Muscle of leg (tissue), 3 donors: ENCODE measurements at regions not wholly inside any gene's neighbourhood (a gene's known extent, or its start where the extent isn't known, plus 50 kb on each side); places are given as distances from the start of the nearest gene placed in this dataset.

Source experiments
- DNase-seq: peaks from one replicate; pipeline ENCODE4 v3.0.0; 2013
- H3K27ac ChIP-seq: one replicate; pipeline ENCODE4 v1.5.1; 2013; ENCODE audit warnings: mild to moderate bottlenecking, low read length, control low read depth
- H3K27me3 ChIP-seq: one replicate; pipeline ENCODE4 v1.6.1; 2013; ENCODE audit warnings: low read length; ENCODE audit not compliant: control insufficient read depth, insufficient read depth
- H3K36me3 ChIP-seq: one replicate; pipeline ENCODE4 v1.6.1; 2013; ENCODE audit warnings: low read length; ENCODE audit not compliant: control insufficient read depth, insufficient read depth
- H3K4me1 ChIP-seq: one replicate; pipeline ENCODE4 v1.6.1; 2013; ENCODE audit warnings: low read length; ENCODE audit not compliant: control insufficient read depth, insufficient read depth
- H3K4me3 ChIP-seq: one replicate; pipeline ENCODE4 v1.5.1; 2013; ENCODE audit warnings: low read length, control low read depth
- H3K9me3 ChIP-seq: replicated peaks from 2 replicates; pipeline ENCODE4 v1.6.1; 2013; ENCODE audit warnings: low read depth, low read length; ENCODE audit not compliant: control insufficient read depth
- WGBS: methylation state at CpG from one replicate; pipeline ENCODE4 v1.1.5; 2013; ENCODE audit warnings: missing lambda C conversion rate; ENCODE audit not compliant: insufficient coverage; 5-methylcytosine and 5-hydroxymethylcytosine counted together

- no peak for DNase-seq
- no peaks in the 10 kb centered on the region for H3K27me3 ChIP-seq
- H3K27ac ChIP-seq, result no peak overlapping the region
- peaks cover 2% of the 10 kb centered on the region for H3K9me3 ChIP-seq
- H3K4me3 ChIP-seq, result no peak overlapping the region
- H3K36me3 ChIP-seq, result no peaks in the 10 kb centered on the region
- no CpG with 5 or more reads among the region's 1 CpG for WGBS
- no peaks in the 10 kb centered on the region for H3K4me1 ChIP-seq
Observed at GRCh38 chr5:26690511-26690910, 347.9 kb downstream of the CDH9 start.

- no peaks in the 10 kb centered on the region for H3K4me1 ChIP-seq
- H3K27ac ChIP-seq, result no peak overlapping the region
- H3K27me3 ChIP-seq, result no peaks in the 10 kb centered on the region
- DNase-seq, result peak; percentile 10
- H3K4me3 ChIP-seq, result no peak overlapping the region
- H3K9me3 ChIP-seq, result peaks cover 3% of the 10 kb centered on the region
- H3K36me3 ChIP-seq, result no peaks in the 10 kb centered on the region
- no CpG with 5 or more reads among the region's 1 CpG for whole genome bisulfite sequencing
Observed at GRCh38 chr5:26681861-26682260, 356.5 kb downstream of the CDH9 start.

GRCh38 chr5:26674846-26675245 lies 363.5 kb downstream of the CDH9 start:
- 14% methylated on average over 1 of the region's 8 CpGs for WGBS
- Histone ChIP-seq H3K4me3 (no peak overlapping the region), H3K4me1 (no peaks in the 10 kb centered on the region), H3K27ac (no peak overlapping the region), H3K9me3 (peaks cover 3% of the 10 kb centered on the region), H3K36me3 (no peaks in the 10 kb centered on the region), H3K27me3 (no peaks in the 10 kb centered on the region)
- no peak for DNase-seq

- WGBS, result 91% methylated on average over 23 of the region's 25 CpGs
- Histone ChIP-seq H3K36me3 (no peaks in the 10 kb centered on the region), H3K27ac (no peak overlapping the region), H3K9me3 (peaks cover 2% of the 10 kb centered on the region), H3K4me1 (no peaks in the 10 kb centered on the region), H3K27me3 (no peaks in the 10 kb centered on the region), H3K4me3 (no peak overlapping the region)
- DNase-seq, result no peak
Observed at GRCh38 chr5:26669523-26669922, 368.9 kb downstream of the CDH9 start.

- Histone ChIP-seq H3K27me3 (no peaks in the 10 kb centered on the region), H3K4me1 (no peaks in the 10 kb centered on the region), H3K4me3 (no peak overlapping the region), H3K36me3 (no peaks in the 10 kb centered on the region), H3K9me3 (peaks cover 2% of the 10 kb centered on the region), H3K27ac (no peak overlapping the region)
- DNase-seq, result no peak
- 89% methylated on average over 5 of the region's 14 CpGs for WGBS
Observed at GRCh38 chr5:26669031-26669430, 369.4 kb downstream of the CDH9 start.

- no peaks in the 10 kb centered on the region for H3K4me1 ChIP-seq
- no peaks in the 10 kb centered on the region for H3K36me3 ChIP-seq
- no peak for DNase-seq
- no peaks in the 10 kb centered on the region for H3K27me3 ChIP-seq
- H3K27ac ChIP-seq, result no peak overlapping the region
- H3K4me3 ChIP-seq, result no peak overlapping the region
- H3K9me3 ChIP-seq, result peaks cover 2% of the 10 kb centered on the region
Observed at GRCh38 chr5:26666371-26666770, 372.0 kb downstream of the CDH9 start.

GRCh38 chr5:26663500-26663899 lies 374.9 kb downstream of the CDH9 start:
- WGBS, result no CpG with 5 or more reads among the region's 1 CpG

GRCh38 chr5:26662806-26663360 lies 375.5 kb downstream of the CDH9 start:
- no peak for DNase-seq
- Histone ChIP-seq H3K36me3 (no peaks in the 10 kb centered on the region), H3K4me3 (no peak overlapping the region), H3K27me3 (no peaks in the 10 kb centered on the region), H3K4me1 (no peaks in the 10 kb centered on the region), H3K9me3 (peaks cover 4% of the 10 kb centered on the region), H3K27ac (no peak overlapping the region)
- no CpG with 5 or more reads among the region's 2 CpGs for WGBS

More at GRCh38 chr5:26663500-26663899, 374.9 kb downstream of the CDH9 start:
- DNase-seq, result no peak
- no peaks in the 10 kb centered on the region for H3K27me3 ChIP-seq
- no peak overlapping the region for H3K27ac ChIP-seq
- peaks cover 4% of the 10 kb centered on the region for H3K9me3 ChIP-seq
- H3K4me3 ChIP-seq, result no peak overlapping the region
- no peaks in the 10 kb centered on the region for H3K4me1 ChIP-seq
- H3K36me3 ChIP-seq, result no peaks in the 10 kb centered on the region

- 93% methylated on average over 12 of the region's 12 CpGs for WGBS
- Histone ChIP-seq H3K27me3 (no peaks in the 10 kb centered on the region), H3K4me3 (no peak overlapping the region), H3K9me3 (peaks cover 8% of the 10 kb centered on the region), H3K27ac (no peak overlapping the region), H3K36me3 (no peaks in the 10 kb centered on the region), H3K4me1 (no peaks in the 10 kb centered on the region)
- no peak for DNase-seq
Observed at GRCh38 chr5:26660116-26660515, 378.3 kb downstream of the CDH9 start.

- Histone ChIP-seq H3K36me3 (no peaks in the 10 kb centered on the region), H3K27ac (no peak overlapping the region), H3K4me3 (no peak overlapping the region), H3K9me3 (peaks cover 2% of the 10 kb centered on the region), H3K27me3 (no peaks in the 10 kb centered on the region), H3K4me1 (no peaks in the 10 kb centered on the region)
- WGBS, result 21% methylated on average over 2 of the region's 3 CpGs
- DNase-seq, result peak; percentile 14
Observed at GRCh38 chr5:26649000-26649399, 389.4 kb downstream of the CDH9 start.

GRCh38 chr5:26647781-26648180 lies 390.6 kb downstream of the CDH9 start:
- H3K27ac ChIP-seq, result no peak overlapping the region
- H3K9me3 ChIP-seq, result peaks cover 2% of the 10 kb centered on the region
- DNase-seq, result no peak
- H3K4me3 ChIP-seq, result no peak overlapping the region
- H3K27me3 ChIP-seq, result no peaks in the 10 kb centered on the region
- no peaks in the 10 kb centered on the region for H3K4me1 ChIP-seq
- 100% methylated on average over 1 of the region's 2 CpGs for WGBS
- H3K36me3 ChIP-seq, result no peaks in the 10 kb centered on the region
